CD8-positive, alpha-beta memory T cell (primary cell): ENCODE measurements at regions not wholly inside any gene's neighbourhood (a gene's known extent, or its start where the extent isn't known, plus 50 kb on each side); places are given as distances from the start of the nearest gene placed in this dataset.

Experiments used
- CTCF ChIA-PET: fragments of 350-600 bp; sonication (Branson Sonifier 250); formaldehyde crosslinking; loops from one replicate; lab custom pipeline; 2021; ENCODE audit warnings: antibody characterized with exemption; lab: Charles Lee
- POLR2A ChIA-PET: fragments of 350-600 bp; sonication (Branson Sonifier 250); formaldehyde crosslinking; loops from one replicate; lab custom pipeline; 2021; ENCODE audit warnings: antibody characterized with exemption; lab: Charles Lee
- DNase-seq, 5 donors: peaks; one replicate each; pipeline versions ENCODE4 v3.0.0 to v3.0.0-alpha.2; 2020 to 2022; ENCODE audit warnings: mixed read lengths in 1 of 5
- H3K27ac ChIP-seq: one replicate; pipeline ENCODE4 v1.7.0; 2013; ENCODE audit warnings: low read depth, mild to moderate bottlenecking, low read length, moderate library complexity
- H3K27me3 ChIP-seq: 2 replicates; pipeline ENCODE4 v1.7.0; 2013; ENCODE audit warnings: low read length, mild to moderate bottlenecking; ENCODE audit not compliant: insufficient read depth, poor library complexity, severe bottlenecking
- H3K36me3 ChIP-seq: 2 replicates; pipeline ENCODE4 v1.7.0; 2013; ENCODE audit warnings: mild to moderate bottlenecking, low read length, moderate library complexity; ENCODE audit not compliant: insufficient read depth
- H3K4me1 ChIP-seq: 2 replicates; pipeline ENCODE4 v1.7.0; 2013; ENCODE audit warnings: mild to moderate bottlenecking, low read length, moderate library complexity; ENCODE audit not compliant: insufficient read depth
- H3K4me3 ChIP-seq: 2 replicates; pipeline ENCODE4 v1.7.0; 2013; ENCODE audit warnings: mild to moderate bottlenecking, low read length
- H3K9me3 ChIP-seq: 2 replicates; pipeline ENCODE4 v1.7.0; 2013; ENCODE audit warnings: mild to moderate bottlenecking, low read length
- H3K27ac Mint-ChIP-seq, 8 donors: one replicate each; pipeline ENCODE4 v1.8.0; 2020 to 2021; ENCODE audit warnings: mixed read lengths in 8 of 8, mild to moderate bottlenecking in 6 of 8, inconsistent platforms in 3 of 8, moderate library complexity in 3 of 8
- H3K27me3 Mint-ChIP-seq, 2 donors: one replicate each; pipeline ENCODE4 v1.8.0; 2020 to 2021; ENCODE audit warnings: mixed read lengths in 2 of 2, mild to moderate bottlenecking in 1 of 2, moderate library complexity in 1 of 2
- H3K36me3 Mint-ChIP-seq, 3 donors: one replicate each; pipeline ENCODE4 v1.8.0; 2020 to 2021; ENCODE audit warnings: mixed read lengths in 3 of 3, inconsistent platforms in 1 of 3, mild to moderate bottlenecking in 1 of 3
- H3K4me1 Mint-ChIP-seq, 3 donors: one replicate each; pipeline ENCODE4 v1.8.0; 2020 to 2021; ENCODE audit warnings: mixed read lengths in 3 of 3, inconsistent platforms in 1 of 3, mild to moderate bottlenecking in 1 of 3
- H3K4me3 Mint-ChIP-seq, 7 donors: one replicate each; pipeline ENCODE4 v1.8.0; 2020 to 2021; ENCODE audit warnings: mixed read lengths in 7 of 7, mild to moderate bottlenecking in 6 of 7, moderate library complexity in 4 of 7, inconsistent platforms in 2 of 7
- H3K9me3 Mint-ChIP-seq, 5 donors: one replicate each; pipeline ENCODE4 v1.8.0; 2020 to 2022; ENCODE audit warnings: mixed read lengths in 5 of 5, mild to moderate bottlenecking in 3 of 5, moderate library complexity in 2 of 5, inconsistent platforms in 1 of 5

GRCh38 chr13:24043590-24044350 lies 116.8 kb upstream of the SPATA13 start:
- Mint-ChIP-seq H3K27ac (peak overlapping the region in 1 of 8 donors; percentile 59), H3K27me3 (peaks cover 4 to 9% of the 10 kb centered on the region in 2 donors), H3K9me3 (peaks cover 0 to 11% (median 2%) of the 10 kb centered on the region in 5 donors), H3K36me3 (no peaks in the 10 kb centered on the region), H3K4me3 (no peak overlapping the region), H3K4me1 (peaks cover 0 to 10% (median 0%) of the 10 kb centered on the region in 3 donors)
- H3K27me3 ChIP-seq = no peaks in the 10 kb centered on the region
- DNase-seq = no peak
- H3K36me3 ChIP-seq = no peaks in the 10 kb centered on the region
- POLR2A ChIA-PET = no interaction called here
- no peak overlapping the region for H3K4me3 ChIP-seq
- no peak overlapping the region for H3K27ac ChIP-seq
- CTCF ChIA-PET = interaction anchor here (0.7 to 1.4 kb wide), 2 partner anchors 9 to 435 kb away, joined by 3 read pairs; no protein-coding TSS in a partner anchor
- no peaks in the 10 kb centered on the region for H3K9me3 ChIP-seq
- no peaks in the 10 kb centered on the region for H3K4me1 ChIP-seq

- Histone ChIP-seq H3K9me3 (no peaks in the 10 kb centered on the region), H3K4me3 (no peak overlapping the region), H3K27me3 (no peaks in the 10 kb centered on the region), H3K27ac (no peak overlapping the region), H3K4me1 (no peaks in the 10 kb centered on the region), H3K36me3 (no peaks in the 10 kb centered on the region)
- H3K4me1 Mint-ChIP-seq = no peaks in the 10 kb centered on the region
- H3K27me3 Mint-ChIP-seq = peaks cover 8 to 9% of the 10 kb centered on the region in 2 donors
- ChIA-PET POLR2A (no interaction called here), CTCF (no interaction called here)
- no peak for DNase-seq
- H3K36me3 Mint-ChIP-seq = no peaks in the 10 kb centered on the region
- peaks cover 0 to 11% (median 2%) of the 10 kb centered on the region in 5 donors for H3K9me3 Mint-ChIP-seq
- no peak overlapping the region for H3K27ac Mint-ChIP-seq
- H3K4me3 Mint-ChIP-seq = no peak overlapping the region
Measured at GRCh38 chr13:24045597-24045996, 114.9 kb upstream of the SPATA13 start.

- POLR2A ChIA-PET = no interaction called here
Measured at GRCh38 chr13:24050292-24050711, 110.2 kb upstream of the SPATA13 start.

GRCh38 chr13:24050796-24051715 lies 109.5 kb upstream of the SPATA13 start:
- no peaks in the 10 kb centered on the region for H3K27me3 ChIP-seq
- H3K9me3 ChIP-seq = no peaks in the 10 kb centered on the region
- H3K4me3 ChIP-seq = no peak overlapping the region
- no peaks in the 10 kb centered on the region for H3K36me3 Mint-ChIP-seq
- no peak overlapping the region for H3K27ac ChIP-seq
- H3K36me3 ChIP-seq = no peaks in the 10 kb centered on the region
- H3K27ac Mint-ChIP-seq = no peak overlapping the region
- CTCF ChIA-PET = interaction anchor here (3.8 kb wide), 1 partner anchor 168 kb away, joined by 32 read pairs; no protein-coding TSS in a partner anchor
- peaks cover 8 to 19% of the 10 kb centered on the region in 2 donors for H3K27me3 Mint-ChIP-seq
- POLR2A ChIA-PET = no interaction called here
- H3K4me3 Mint-ChIP-seq = no peak overlapping the region
- DNase-seq = no peak
- peaks cover 7 to 10% (median 9%) of the 10 kb centered on the region in 3 donors for H3K4me1 Mint-ChIP-seq
- peaks cover 0 to 11% (median 2%) of the 10 kb centered on the region in 5 donors for H3K9me3 Mint-ChIP-seq
- H3K4me1 ChIP-seq = no peaks in the 10 kb centered on the region

More at GRCh38 chr13:24050292-24050711, 110.2 kb upstream of the SPATA13 start:
- Histone ChIP-seq H3K4me1 (no peaks in the 10 kb centered on the region), H3K27ac (no peak overlapping the region), H3K4me3 (no peak overlapping the region), H3K9me3 (no peaks in the 10 kb centered on the region), H3K27me3 (no peaks in the 10 kb centered on the region), H3K36me3 (no peaks in the 10 kb centered on the region)
- Mint-ChIP-seq H3K27ac (no peak overlapping the region), H3K4me1 (peaks cover 7 to 10% (median 9%) of the 10 kb centered on the region in 3 donors), H3K36me3 (no peaks in the 10 kb centered on the region), H3K27me3 (peaks cover 8 to 19% of the 10 kb centered on the region in 2 donors), H3K4me3 (no peak overlapping the region), H3K9me3 (peaks cover 0 to 11% (median 2%) of the 10 kb centered on the region in 5 donors)
- CTCF ChIA-PET = no interaction called here
- DNase-seq = no peak

- no peaks in the 10 kb centered on the region for H3K9me3 Mint-ChIP-seq
- no peak overlapping the region for H3K4me3 Mint-ChIP-seq
- Histone ChIP-seq H3K27ac (no peak overlapping the region), H3K36me3 (no peaks in the 10 kb centered on the region), H3K27me3 (no peaks in the 10 kb centered on the region), H3K9me3 (no peaks in the 10 kb centered on the region), H3K4me1 (no peaks in the 10 kb centered on the region), H3K4me3 (no peak overlapping the region)
- H3K27me3 Mint-ChIP-seq = peaks cover 4 to 16% of the 10 kb centered on the region in 2 donors
- H3K4me1 Mint-ChIP-seq = peaks cover 7 to 10% (median 9%) of the 10 kb centered on the region in 3 donors
- POLR2A ChIA-PET = no interaction called here
- peak overlapping the region in 2 of 8 donors; percentile 39 to 61 for H3K27ac Mint-ChIP-seq
- no peaks in the 10 kb centered on the region for H3K36me3 Mint-ChIP-seq
- CTCF ChIA-PET = interaction anchor here (0.7 to 3.8 kb wide), 15 partner anchors 9 to 176 kb away, joined by 3 to 32 read pairs (median 5); partner anchors contain the start of gene SPATA13
- peak in 1 of 5 donors; percentile 12 for DNase-seq
Measured at GRCh38 chr13:24052547-24053518, 107.7 kb upstream of the SPATA13 start.

- ChIA-PET CTCF (interaction anchor here (0.5 to 3.8 kb wide), 17 partner anchors 8 to 645 kb away, joined by 3 to 32 read pairs (median 4); partner anchors contain the start of gene SPATA13), POLR2A (no interaction called here)
- Mint-ChIP-seq H3K36me3 (no peaks in the 10 kb centered on the region), H3K27me3 (peaks cover 4 to 19% of the 10 kb centered on the region in 2 donors), H3K9me3 (no peaks in the 10 kb centered on the region), H3K4me3 (no peak overlapping the region), H3K4me1 (peaks cover 7 to 10% (median 9%) of the 10 kb centered on the region in 3 donors), H3K27ac (peak overlapping the region in 1 of 8 donors; percentile 39)
- H3K9me3 ChIP-seq = no peaks in the 10 kb centered on the region
- H3K27me3 ChIP-seq = no peaks in the 10 kb centered on the region
- peak; percentile 34 to 69 (median 41) for DNase-seq
- H3K4me1 ChIP-seq = no peaks in the 10 kb centered on the region
- H3K27ac ChIP-seq = no peak overlapping the region
- no peak overlapping the region for H3K4me3 ChIP-seq
- no peaks in the 10 kb centered on the region for H3K36me3 ChIP-seq
Measured at GRCh38 chr13:24053519-24054251, 106.8 kb upstream of the SPATA13 start.
